IPS DF 6.9 (cell line): ENCODE measurements at regions not wholly inside any gene's neighbourhood (a gene's known extent, or its start where the extent isn't known, plus 50 kb on each side); places are given as distances from the start of the nearest gene placed in this dataset.

ENCODE experiments used
- DNase-seq: peaks from one replicate; pipeline ENCODE4 v3.0.0-alpha.2; 2013; ENCODE audit warnings: low read depth, low spot score
- H3K27ac ChIP-seq: one replicate; pipeline ENCODE4 v1.5.1; 2013; ENCODE audit warnings: low read length, control low read depth
- H3K27me3 ChIP-seq: 2 replicates; pipeline ENCODE4 v1.6.1; 2013; ENCODE audit warnings: mild to moderate bottlenecking, low read length; ENCODE audit not compliant: control insufficient read depth, insufficient read depth
- H3K36me3 ChIP-seq: 2 replicates; pipeline ENCODE4 v1.6.1; 2013; ENCODE audit warnings: low read length; ENCODE audit not compliant: control insufficient read depth, insufficient read depth
- H3K4me1 ChIP-seq: 2 replicates; pipeline ENCODE4 v1.6.1; 2013; ENCODE audit warnings: low read length; ENCODE audit not compliant: control insufficient read depth, insufficient read depth
- H3K4me3 ChIP-seq: 2 replicates; pipeline ENCODE4 v1.5.1; 2013; ENCODE audit warnings: mild to moderate bottlenecking, low read length
- H3K9me3 ChIP-seq: 2 replicates; pipeline ENCODE4 v1.6.1; 2013; ENCODE audit warnings: low read length, inconsistent platforms; ENCODE audit not compliant: control insufficient read depth, insufficient read depth
- WGBS: extraction: QIAGEN DNeasy Blood & Tissue Kit; methylation state at CpG from one replicate; pipeline ENCODE4 v1.1.7; 2013; ENCODE audit warnings: mixed read lengths, missing lambda C conversion rate; ENCODE audit not compliant: insufficient read length, insufficient coverage; 5-methylcytosine and 5-hydroxymethylcytosine counted together

DNA sequence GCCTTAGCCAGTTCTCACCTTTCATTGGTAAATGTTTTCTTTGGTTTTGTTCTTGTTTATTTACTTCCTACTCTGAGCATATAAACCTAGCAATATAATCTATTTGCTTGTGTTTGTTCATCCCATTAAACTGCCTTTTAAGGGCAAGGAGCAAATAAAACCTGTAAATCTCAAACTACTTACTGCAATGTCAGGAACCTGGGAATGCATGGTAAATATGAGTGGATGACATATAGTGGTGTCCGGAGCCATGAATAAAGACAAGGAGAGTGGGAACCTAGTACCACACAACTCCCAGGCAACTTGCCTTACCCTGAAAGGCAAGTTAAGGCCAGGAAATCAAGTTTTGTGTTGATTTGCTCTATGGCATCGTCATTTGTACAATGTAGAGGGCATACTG is 1133.7 kb upstream of the NCAM2 start:
- WGBS: no CpG with 5 or more reads among the region's 2 CpGs
- Histone ChIP-seq H3K36me3 (no peaks in the 10 kb centered on the region), H3K27ac (no peak overlapping the region), H3K4me1 (no peaks in the 10 kb centered on the region), H3K27me3 (no peaks in the 10 kb centered on the region), H3K9me3 (no peaks in the 10 kb centered on the region), H3K4me3 (no peak overlapping the region)
- DNase-seq: no peak

DNA sequence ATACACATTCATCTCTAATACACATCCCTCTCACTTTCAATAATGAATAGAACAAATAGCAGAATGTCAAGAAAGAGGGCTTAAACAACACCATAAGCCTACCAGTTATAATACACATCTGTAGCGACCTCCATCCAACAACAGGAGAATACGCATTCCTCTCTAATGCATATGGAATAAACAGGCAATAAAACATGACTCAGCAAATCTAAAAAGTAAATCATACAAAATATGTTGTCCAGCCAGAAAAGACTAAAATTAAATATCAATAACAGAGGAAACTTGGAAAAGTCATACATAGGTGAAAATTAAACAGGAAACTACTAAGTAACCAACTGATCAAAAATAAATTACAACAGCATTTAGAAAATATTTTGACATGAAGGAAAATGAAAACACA is 1127.5 kb upstream of the NCAM2 start:
- Histone ChIP-seq H3K36me3 (no peaks in the 10 kb centered on the region), H3K4me1 (no peaks in the 10 kb centered on the region), H3K4me3 (no peak overlapping the region), H3K9me3 (no peaks in the 10 kb centered on the region), H3K27me3 (no peaks in the 10 kb centered on the region), H3K27ac (no peak overlapping the region)
- WGBS: no CpG with 5 or more reads among the region's 2 CpGs
- no peak for DNase-seq

- no peaks in the 10 kb centered on the region for H3K36me3 ChIP-seq
- WGBS: no CpG with 5 or more reads among the region's 2 CpGs
- H3K4me1 ChIP-seq: no peaks in the 10 kb centered on the region
- DNase-seq: no peak
- no peak overlapping the region for H3K4me3 ChIP-seq
- no peaks in the 10 kb centered on the region for H3K27me3 ChIP-seq
- no peaks in the 10 kb centered on the region for H3K9me3 ChIP-seq
- no peak overlapping the region for H3K27ac ChIP-seq
Measured at GRCh38 chr21:19874521-19874920, 1123.7 kb upstream of the NCAM2 start.

DNA sequence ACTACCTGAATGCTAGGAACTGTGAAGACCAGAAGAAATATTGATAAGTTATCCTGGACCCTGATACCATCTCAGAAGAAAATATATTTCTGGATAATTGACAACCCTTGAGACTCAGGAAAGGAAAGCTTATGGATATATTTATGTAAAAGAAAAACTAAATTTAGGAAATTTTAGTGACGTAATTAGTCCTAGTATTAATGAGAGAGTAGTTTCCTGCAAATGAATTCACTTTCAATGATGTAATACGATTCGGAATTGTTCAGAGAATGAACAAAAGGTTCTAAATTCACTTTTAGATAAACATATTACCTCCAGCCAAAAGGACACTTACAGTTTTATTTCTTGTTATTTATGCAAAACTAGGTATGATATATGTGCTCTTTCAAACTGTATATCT is 1120.1 kb upstream of the NCAM2 start:
- Histone ChIP-seq H3K36me3 (no peaks in the 10 kb centered on the region), H3K9me3 (no peaks in the 10 kb centered on the region), H3K4me1 (no peaks in the 10 kb centered on the region), H3K27ac (no peak overlapping the region), H3K4me3 (no peak overlapping the region), H3K27me3 (no peaks in the 10 kb centered on the region)
- no peak for DNase-seq
- 100% methylated on average over 1 of the region's 3 CpGs for WGBS

- Histone ChIP-seq H3K4me3 (no peak overlapping the region), H3K4me1 (no peaks in the 10 kb centered on the region), H3K27ac (no peak overlapping the region), H3K9me3 (no peaks in the 10 kb centered on the region), H3K27me3 (no peaks in the 10 kb centered on the region), H3K36me3 (no peaks in the 10 kb centered on the region)
- WGBS: no CpG with 5 or more reads among the region's 11 CpGs
- no peak for DNase-seq
Measured at GRCh38 chr21:19899645-19900044, 1098.6 kb upstream of the NCAM2 start.

GRCh38 chr21:19900149-19900548 is 1098.1 kb upstream of the NCAM2 start:
- Histone ChIP-seq H3K36me3 (no peaks in the 10 kb centered on the region), H3K9me3 (no peaks in the 10 kb centered on the region), H3K4me1 (no peaks in the 10 kb centered on the region), H3K27ac (no peak overlapping the region), H3K27me3 (no peaks in the 10 kb centered on the region), H3K4me3 (no peak overlapping the region)
- no CpG with 5 or more reads among the region's 10 CpGs for WGBS
- DNase-seq: no peak

DNA sequence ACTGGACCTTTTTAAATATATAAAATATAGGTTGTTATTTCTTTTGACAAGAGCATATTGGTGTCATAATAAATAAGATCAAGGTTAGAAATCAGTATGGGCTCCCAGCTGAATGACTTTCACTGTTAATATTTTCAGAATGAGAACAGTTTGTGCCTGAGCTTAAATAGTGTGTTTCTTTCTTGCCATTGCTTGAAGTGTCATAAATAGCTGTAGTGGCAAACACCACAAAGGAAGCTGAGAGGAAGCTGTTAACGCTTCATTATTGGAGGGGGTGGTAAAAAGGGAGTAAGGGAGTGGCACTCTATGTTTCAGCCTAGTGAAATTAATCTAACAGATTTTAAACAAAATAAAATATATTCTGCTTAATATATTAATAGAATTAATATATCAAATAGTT is 1089.8 kb upstream of the NCAM2 start:
- Histone ChIP-seq H3K27ac (no peak overlapping the region), H3K27me3 (no peaks in the 10 kb centered on the region), H3K4me1 (no peaks in the 10 kb centered on the region), H3K9me3 (no peaks in the 10 kb centered on the region), H3K36me3 (no peaks in the 10 kb centered on the region), H3K4me3 (no peak overlapping the region)
- no peak for DNase-seq
- no CpG with 5 or more reads among the region's 1 CpG for WGBS

DNA sequence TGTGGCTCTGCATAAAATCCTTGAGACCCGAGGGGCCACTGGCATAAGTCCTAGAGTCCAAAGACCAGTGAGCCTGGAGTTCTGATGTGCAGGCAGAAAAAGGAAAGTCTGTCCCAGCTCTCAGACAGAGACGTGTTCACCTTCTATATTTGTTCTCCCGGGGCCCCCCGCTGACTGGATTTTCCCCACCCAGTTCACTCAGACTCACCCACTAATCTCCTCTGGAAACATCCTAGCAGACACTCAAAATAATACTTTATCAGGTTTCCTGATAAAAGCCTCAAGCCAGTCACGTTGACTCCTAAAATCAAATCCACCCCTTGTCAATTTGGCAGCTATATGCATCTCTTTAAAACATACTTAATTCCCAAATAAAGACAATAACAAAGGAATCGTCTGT is 1084.2 kb upstream of the NCAM2 start:
- Histone ChIP-seq H3K4me1 (no peaks in the 10 kb centered on the region), H3K36me3 (no peaks in the 10 kb centered on the region), H3K27ac (no peak overlapping the region), H3K27me3 (no peaks in the 10 kb centered on the region), H3K4me3 (no peak overlapping the region), H3K9me3 (no peaks in the 10 kb centered on the region)
- no CpG with 5 or more reads among the region's 6 CpGs for WGBS
- no peak for DNase-seq

DNA sequence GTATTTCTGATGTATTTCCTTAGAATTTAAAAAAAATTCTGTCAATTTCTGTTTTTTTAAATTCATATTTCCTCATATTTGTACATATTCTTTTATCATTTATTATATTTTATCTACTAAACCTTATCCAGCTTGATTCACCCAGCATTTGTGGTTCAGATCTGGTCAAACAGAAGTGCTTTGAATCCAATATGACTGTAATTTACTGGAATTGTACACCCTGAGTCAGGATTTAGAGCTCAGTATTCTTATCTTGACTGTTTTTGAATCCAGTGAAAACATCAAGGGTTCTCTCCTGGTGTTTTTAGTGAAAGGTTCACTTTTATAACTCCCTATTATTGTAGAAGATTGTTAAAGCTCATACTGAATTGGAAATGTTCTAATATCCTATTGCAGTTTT is 1077.0 kb upstream of the NCAM2 start:
- H3K27me3 ChIP-seq: no peaks in the 10 kb centered on the region
- no peaks in the 10 kb centered on the region for H3K36me3 ChIP-seq
- H3K4me1 ChIP-seq: no peaks in the 10 kb centered on the region
- no peak overlapping the region for H3K4me3 ChIP-seq
- no peak for DNase-seq
- no peak overlapping the region for H3K27ac ChIP-seq
- H3K9me3 ChIP-seq: no peaks in the 10 kb centered on the region

DNA sequence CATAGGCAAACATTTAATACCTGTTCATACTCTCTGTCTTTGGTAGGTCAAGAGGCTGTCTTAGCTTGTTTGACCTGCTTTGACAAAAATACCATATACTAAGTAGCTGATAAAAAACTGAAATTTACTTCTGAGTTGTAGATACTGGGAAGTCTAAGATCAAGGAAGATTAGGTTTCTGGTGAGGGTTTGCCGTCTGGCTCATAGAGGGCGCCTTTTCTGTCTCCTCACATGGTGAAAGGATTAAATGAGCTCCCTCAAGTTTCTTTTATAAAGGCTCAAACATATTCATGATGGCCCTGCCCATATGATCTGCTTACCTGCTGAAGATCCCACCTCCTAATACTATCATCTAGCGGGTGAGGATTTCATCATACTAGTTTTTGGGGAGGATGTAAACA is 1076.1 kb upstream of the NCAM2 start:
- no CpG with 5 or more reads among the region's 3 CpGs for whole genome bisulfite sequencing
- Histone ChIP-seq H3K27me3 (no peaks in the 10 kb centered on the region), H3K36me3 (no peaks in the 10 kb centered on the region), H3K27ac (no peak overlapping the region), H3K4me1 (no peaks in the 10 kb centered on the region), H3K4me3 (no peak overlapping the region), H3K9me3 (no peaks in the 10 kb centered on the region)
- DNase-seq: no peak

DNA sequence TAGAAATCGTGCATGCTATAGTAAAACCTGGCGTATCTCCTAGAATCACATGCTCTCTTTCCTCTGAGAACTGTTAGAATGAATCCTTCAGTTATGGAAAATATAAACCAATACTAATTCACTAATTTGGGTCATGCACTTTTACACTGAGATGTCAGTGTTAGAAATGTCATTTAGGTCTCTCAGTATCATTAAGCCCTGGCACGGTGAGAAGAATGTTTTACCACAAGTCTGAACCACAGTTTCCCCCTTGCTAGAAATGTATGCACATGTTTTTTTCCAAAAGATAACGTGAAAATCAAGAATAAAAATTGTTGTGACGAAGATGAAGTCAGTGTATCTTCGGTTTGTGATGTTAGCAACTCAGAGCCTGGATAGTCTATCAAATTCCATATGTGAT is 1062.7 kb upstream of the NCAM2 start:
- WGBS: no CpG with 5 or more reads among the region's 6 CpGs
- H3K4me3 ChIP-seq: no peak overlapping the region
- no peak for DNase-seq
- no peaks in the 10 kb centered on the region for H3K36me3 ChIP-seq
- no peaks in the 10 kb centered on the region for H3K27me3 ChIP-seq
- no peak overlapping the region for H3K27ac ChIP-seq
- no peaks in the 10 kb centered on the region for H3K4me1 ChIP-seq
- no peaks in the 10 kb centered on the region for H3K9me3 ChIP-seq
